ENCODE measurements at regions not wholly inside any gene's neighbourhood (a gene's known extent, or its start where the extent isn't known, plus 50 kb on each side); places are given as distances from the start of the nearest gene placed in this dataset.

GRCh38 chr15:77786956-77787355 is 154.2 kb upstream of the LINGO1 start:
- ChIA-PET POLR2A (ENCODE audit: partially characterized antibody) (no interaction called here), CTCF (ENCODE audit: partially characterized antibody) (interaction anchor here (0.5 to 9.3 kb wide), 13 partner anchors 11 to 1377 kb away, joined by 3 to 78 read pairs (median 4); no protein-coding TSS in a partner anchor)
- no peak overlapping the region for H3K14ac ChIP-seq (ENCODE audit: insufficient read length)
- H4K20me1 ChIP-seq (replicated peaks in 1 of 2; ENCODE audit: control insufficient read depth in 1 of 2, insufficient read depth in 2 of 2, low read length in 2 of 2): no peaks in the 10 kb centered on the region
- no peaks in the 10 kb centered on the region for H3K27me3 ChIP-seq (replicated peaks in 1 of 4; ENCODE audit: control insufficient read depth in 3 of 4, extremely low read depth in 1 of 4, insufficient read depth in 3 of 4, low read length in 3 of 4)
- H3K36me3 ChIP-seq (ENCODE audit: control insufficient read depth in 2 of 4, insufficient read depth in 4 of 4, low read length in 3 of 4): no peaks in the 10 kb centered on the region
- no peak overlapping the region for H3K9ac ChIP-seq (replicated peaks in 1 of 4; ENCODE audit: extremely low read depth in 1 of 4, low read depth in 3 of 4, low read length in 3 of 4)
- H3K4ac ChIP-seq (replicated peaks; ENCODE audit: insufficient read length, low read depth, low read length): no peak overlapping the region
- H2BK20ac ChIP-seq (ENCODE audit: low read length): no peak overlapping the region
- DNase-seq (ENCODE audit: low read depth in 1 of 2, low spot score in 2 of 2) (no peak), FAIRE-seq (no peak)
- no peak overlapping the region for H3K4me3 ChIP-seq (ENCODE audit: extremely low read depth in 1 of 4, insufficient read depth in 2 of 4, low read depth in 3 of 4, low read length in 4 of 4)
- H2AK5ac ChIP-seq (ENCODE audit: low read depth, low read length): no peak overlapping the region
- H3K18ac ChIP-seq (ENCODE audit: extremely low read depth, low read length): peak overlapping the region; percentile 32
- TF ChIP-seq RBBP5 (IDR thresholded peaks at IDR 0.05; ENCODE audit: borderline replicate concordance, low read depth, low read length) (no peak), JUND (IDR thresholded peaks at IDR 0.05; ENCODE audit: low read length) (no peak), CTBP2 (IDR thresholded peaks at IDR 0.05; ENCODE audit: borderline replicate concordance, insufficient read depth, insufficient read length, low read length) (no peak), EP300 (IDR thresholded peaks at IDR 0.05; ENCODE audit: borderline replicate concordance in 1 of 2, low read depth in 2 of 2, low read length in 2 of 2) (no peak), CHD2 (IDR thresholded peaks at IDR 0.05; ENCODE audit: low read length) (no peak), RXRA (IDR thresholded peaks at IDR 0.05; ENCODE audit: insufficient read depth, low read depth, low read length) (no peak)
- H3K4me2 ChIP-seq (ENCODE audit: insufficient read depth in 1 of 2, low read depth in 2 of 2, low read length in 2 of 2): no peak overlapping the region
- no peaks in the 10 kb centered on the region for H3K79me2 ChIP-seq (ENCODE audit: control insufficient read depth in 1 of 2, insufficient read depth in 2 of 2, low read length in 2 of 2)
- 0 out of 2 replicates have a peak overlapping the region, but pooled peaks have one; percentile 50 for H2BK12ac ChIP-seq (ENCODE audit: low read depth, low read length)
- H3K56ac ChIP-seq (replicated peaks; ENCODE audit: insufficient read length, low read depth, low read length): no peak overlapping the region
- no peak overlapping the region for H3K27ac ChIP-seq (ENCODE audit: low read depth, low read length)
- H3K79me1 ChIP-seq (ENCODE audit: low read depth, low read length): no peaks in the 10 kb centered on the region; the same call in 1 of the 2 replicates
- H3K23me2 ChIP-seq (ENCODE audit: low read depth, low read length): 0 out of 2 replicates have a peak, but pooled peaks cover 1% of the 10 kb centered on the region
- no peak overlapping the region for H2AFZ ChIP-seq (ENCODE audit: low read length)
- no peak overlapping the region for H4K8ac ChIP-seq (ENCODE audit: extremely low read depth, insufficient read depth, low read length)
- no peaks in the 10 kb centered on the region for H3K9me3 ChIP-seq (ENCODE audit: insufficient read depth in 2 of 2, low read depth in 1 of 2, low read length in 1 of 2)
- no peak overlapping the region for H3K23ac ChIP-seq (ENCODE audit: insufficient read length)
- H4K91ac ChIP-seq (replicated peaks; ENCODE audit: insufficient read length, low read length): no peak overlapping the region
- peaks cover 0 to 10% (median 7%) of the 10 kb centered on the region in 4 experiments; a peak in 6 of 7 replicates for H3K4me1 ChIP-seq (replicated peaks in 1 of 4; ENCODE audit: control insufficient read depth in 3 of 4, insufficient read depth in 4 of 4, low read length in 3 of 4)
- no peak overlapping the region for H2BK15ac ChIP-seq (ENCODE audit: low read length)
- no peak overlapping the region for H2BK120ac ChIP-seq (replicated peaks; ENCODE audit: low read depth, low read length)
- no peak overlapping the region for H4K5ac ChIP-seq (ENCODE audit: insufficient read length, low read depth, low read length)
- 87% methylated on average over 12 of the region's 12 CpGs; no CpG with 5 or more reads in 1 of the 2 experiments for WGBS, 2 experiments (ENCODE audit: extremely low coverage in 1 of 2, insufficient coverage in 1 of 2, insufficient read length in 1 of 2, insufficient replicate concordance in 2 of 2, low coverage in 1 of 2, low lambda C conversion rate in 2 of 2, missing lambda C conversion rate in 1 of 2)
- H2BK5ac ChIP-seq (ENCODE audit: low read depth, low read length): no peak overlapping the region

All from H1 (cell line).